ENCODE measurements at regions not wholly inside any gene's neighbourhood (a gene's known extent, or its start where the extent isn't known, plus 50 kb on each side); places are given as distances from the start of the nearest gene placed in this dataset.

GRCh38 chr2:160557903-160558302 is 64.3 kb upstream of the RBMS1 start:
- Histone ChIP-seq H3K4me2 (ENCODE audit: low read length) (no peak overlapping the region), H3K9me3 (ENCODE audit: low read length) (no peaks in the 10 kb centered on the region), H3K27me3 (ENCODE audit: insufficient read depth, low read length) (no peaks in the 10 kb centered on the region), H3F3A (ENCODE audit: insufficient read depth, low read length) (no peaks in the 10 kb centered on the region), H3K9ac (ENCODE audit: low read length) (no peak overlapping the region), H3K27ac (ENCODE audit: low read depth, low read length, poor library complexity, severe bottlenecking) (no peak overlapping the region), H3K4me1 (ENCODE audit: insufficient read depth, low read length, severe bottlenecking) (no peaks in the 10 kb centered on the region), H2AFZ (ENCODE audit: low read length) (no peak overlapping the region), H3K79me2 (ENCODE audit: insufficient read depth, low read length) (no peaks in the 10 kb centered on the region), H3K4me3 (ENCODE audit: low read depth, low read length, poor library complexity, severe bottlenecking) (no peak overlapping the region), H4K20me1 (ENCODE audit: insufficient read depth, low read length) (no peaks in the 10 kb centered on the region), H3K36me3 (ENCODE audit: insufficient read depth, low read length) (no peaks in the 10 kb centered on the region), H3K9me2 (ENCODE audit: low read depth, low read length) (no peaks in the 10 kb centered on the region)
- no peak for TF ChIP-seq CTCF (IDR thresholded peaks at IDR 0.05; ENCODE audit: low read length)
- TF ChIP-seq EZH2 (IDR thresholded peaks at IDR 0.05; ENCODE audit: borderline replicate concordance, low read length) = no peak

- Histone ChIP-seq H3K27ac (ENCODE audit: low read depth, low read length, poor library complexity, severe bottlenecking) (no peak overlapping the region), H3F3A (ENCODE audit: insufficient read depth, low read length) (no peaks in the 10 kb centered on the region), H4K20me1 (ENCODE audit: insufficient read depth, low read length) (no peaks in the 10 kb centered on the region), H3K27me3 (ENCODE audit: insufficient read depth, low read length) (no peaks in the 10 kb centered on the region), H3K4me1 (ENCODE audit: insufficient read depth, low read length, severe bottlenecking) (no peaks in the 10 kb centered on the region), H2AFZ (ENCODE audit: low read length) (no peak overlapping the region), H3K4me3 (ENCODE audit: low read depth, low read length, poor library complexity, severe bottlenecking) (no peak overlapping the region), H3K9me3 (ENCODE audit: low read length) (no peaks in the 10 kb centered on the region), H3K4me2 (ENCODE audit: low read length) (no peak overlapping the region), H3K9me2 (ENCODE audit: low read depth, low read length) (no peaks in the 10 kb centered on the region), H3K9ac (ENCODE audit: low read length) (no peak overlapping the region), H3K36me3 (ENCODE audit: insufficient read depth, low read length) (no peaks in the 10 kb centered on the region), H3K79me2 (ENCODE audit: insufficient read depth, low read length) (no peaks in the 10 kb centered on the region)
- no peak for TF ChIP-seq CTCF (IDR thresholded peaks at IDR 0.05; ENCODE audit: low read length)
- TF ChIP-seq EZH2 (IDR thresholded peaks at IDR 0.05; ENCODE audit: borderline replicate concordance, low read length) = no peak
These were observed 64.9 kb upstream of the RBMS1 start for GRCh38 chr2:160558531-160558930.

- H3K4me2 ChIP-seq (ENCODE audit: low read length) = no peak overlapping the region
- no peak overlapping the region for H3K4me3 ChIP-seq (ENCODE audit: low read depth, low read length, poor library complexity, severe bottlenecking)
- no peaks in the 10 kb centered on the region for H4K20me1 ChIP-seq (ENCODE audit: insufficient read depth, low read length)
- H3K4me1 ChIP-seq (ENCODE audit: insufficient read depth, low read length, severe bottlenecking) = no peaks in the 10 kb centered on the region
- no peaks in the 10 kb centered on the region for H3F3A ChIP-seq (ENCODE audit: insufficient read depth, low read length)
- H3K36me3 ChIP-seq (ENCODE audit: insufficient read depth, low read length) = no peaks in the 10 kb centered on the region
- no peak overlapping the region for H3K9ac ChIP-seq (ENCODE audit: low read length)
- no peak overlapping the region for H2AFZ ChIP-seq (ENCODE audit: low read length)
- H3K27ac ChIP-seq (ENCODE audit: low read depth, low read length, poor library complexity, severe bottlenecking) = no peak overlapping the region
- no peaks in the 10 kb centered on the region for H3K9me2 ChIP-seq (ENCODE audit: low read depth, low read length)
- H3K79me2 ChIP-seq (ENCODE audit: insufficient read depth, low read length) = no peaks in the 10 kb centered on the region
- H3K27me3 ChIP-seq (ENCODE audit: insufficient read depth, low read length) = no peaks in the 10 kb centered on the region
- TF ChIP-seq EZH2 (IDR thresholded peaks at IDR 0.05; ENCODE audit: borderline replicate concordance, low read length) (no peak), CTCF (IDR thresholded peaks at IDR 0.05; ENCODE audit: low read length) (no peak)
- no peaks in the 10 kb centered on the region for H3K9me3 ChIP-seq (ENCODE audit: low read length)
These were observed 68.1 kb upstream of the RBMS1 start for GRCh38 chr2:160561551-160562295.
